Neural progenitor cell (in vitro differentiated cells): ENCODE measurements at regions not wholly inside any gene's neighbourhood (a gene's known extent, or its start where the extent isn't known, plus 50 kb on each side); places are given as distances from the start of the nearest gene placed in this dataset.
A peak's percentile ranks its signal among the peaks of the same experiment; 100 is the strongest.

Source experiments
- DNase-seq: peaks from one replicate; pipeline ENCODE4 v3.0.0-alpha.2; 2016; ENCODE audit warnings: low spot score
- H2AFZ ChIP-seq: fragments of 200-600 bp; sonication (generic); replicated peaks from 2 replicates; pipeline ENCODE4 v1.6.1; 2016; ENCODE audit warnings: antibody characterized with exemption
- H3F3A ChIP-seq: fragments of 200-600 bp; sonication (generic); 2 replicates; pipeline ENCODE4 v1.6.1; 2016; ENCODE audit warnings: antibody characterized with exemption, low read depth
- H3K27ac ChIP-seq: fragments of 200-600 bp; sonication (generic); 2 replicates; pipeline ENCODE4 v1.5.1; 2016; ENCODE audit warnings: mild to moderate bottlenecking
- H3K27me3 ChIP-seq: fragments of 200-600 bp; sonication (generic); 2 replicates; pipeline ENCODE4 v1.6.1; 2016; ENCODE audit warnings: mild to moderate bottlenecking, moderate library complexity
- H3K36me3 ChIP-seq: fragments of 200-600 bp; sonication (generic); 2 replicates; pipeline ENCODE4 v1.5.1; 2016
- H3K4me1 ChIP-seq: fragments of 200-600 bp; sonication (generic); 2 replicates; pipeline ENCODE4 v1.6.1; 2016; ENCODE audit warnings: mixed run types
- H3K4me2 ChIP-seq: fragments of 200-600 bp; sonication (generic); 2 replicates; pipeline ENCODE4 v1.6.1; 2016
- H3K4me3 ChIP-seq: fragments of 200-600 bp; sonication (generic); 2 replicates; pipeline ENCODE4 v1.5.1; 2016
- H3K79me2 ChIP-seq: fragments of 200-600 bp; sonication (generic); 2 replicates; pipeline ENCODE4 v1.6.1; 2016; ENCODE audit warnings: low read depth
- H3K9ac ChIP-seq: fragments of 200-600 bp; sonication (generic); 2 replicates; pipeline ENCODE4 v1.6.1; 2016
- H3K9me3 ChIP-seq: fragments of 200-600 bp; sonication (generic); 2 replicates; pipeline ENCODE4 v1.5.1; 2016; ENCODE audit warnings: low read depth
- H4K20me1 ChIP-seq: fragments of 200-600 bp; sonication (generic); 2 replicates; pipeline ENCODE4 v1.6.1; 2016; ENCODE audit warnings: low read depth
- H3K27ac Mint-ChIP-seq: 3 replicates; pipeline ENCODE4 v1.8.0; 2021; ENCODE audit warnings: mixed read lengths
- H3K27me3 Mint-ChIP-seq: 2 replicates; pipeline ENCODE4 v1.8.0; 2022; ENCODE audit warnings: low read depth, mild to moderate bottlenecking, inconsistent platforms, moderate library complexity, mixed read lengths; ENCODE audit not compliant: insufficient read depth
- H3K36me3 Mint-ChIP-seq: 3 replicates; pipeline ENCODE4 v1.8.0; 2021; ENCODE audit warnings: mixed read lengths
- H3K4me1 Mint-ChIP-seq: 3 replicates; pipeline ENCODE4 v1.8.0; 2021; ENCODE audit warnings: mixed read lengths
- H3K4me3 Mint-ChIP-seq: 3 replicates; pipeline ENCODE4 v1.8.0; 2021; ENCODE audit warnings: mild to moderate bottlenecking, moderate library complexity, mixed read lengths
- H3K9me3 Mint-ChIP-seq: 3 replicates; pipeline ENCODE4 v1.8.0; 2020; ENCODE audit warnings: mixed read lengths
- CTCF ChIP-seq: fragments of 200-600 bp; sonication (generic); IDR thresholded peaks from 2 replicates; pipeline ENCODE4 v1.5.1; 2017; ENCODE audit warnings: antibody characterized with exemption, mild to moderate bottlenecking
- EZH2 ChIP-seq: fragments of 200-600 bp; sonication (generic); IDR thresholded peaks from 2 replicates; pipeline ENCODE4 v1.6.1; 2017; ENCODE audit warnings: antibody characterized with exemption, mild to moderate bottlenecking, moderate library complexity
- EZH2phosphoT487 ChIP-seq: fragments of 200-600 bp; sonication (generic); IDR thresholded peaks from 2 replicates; pipeline ENCODE4 v1.6.1; 2017; ENCODE audit warnings: antibody characterized with exemption

DNA sequence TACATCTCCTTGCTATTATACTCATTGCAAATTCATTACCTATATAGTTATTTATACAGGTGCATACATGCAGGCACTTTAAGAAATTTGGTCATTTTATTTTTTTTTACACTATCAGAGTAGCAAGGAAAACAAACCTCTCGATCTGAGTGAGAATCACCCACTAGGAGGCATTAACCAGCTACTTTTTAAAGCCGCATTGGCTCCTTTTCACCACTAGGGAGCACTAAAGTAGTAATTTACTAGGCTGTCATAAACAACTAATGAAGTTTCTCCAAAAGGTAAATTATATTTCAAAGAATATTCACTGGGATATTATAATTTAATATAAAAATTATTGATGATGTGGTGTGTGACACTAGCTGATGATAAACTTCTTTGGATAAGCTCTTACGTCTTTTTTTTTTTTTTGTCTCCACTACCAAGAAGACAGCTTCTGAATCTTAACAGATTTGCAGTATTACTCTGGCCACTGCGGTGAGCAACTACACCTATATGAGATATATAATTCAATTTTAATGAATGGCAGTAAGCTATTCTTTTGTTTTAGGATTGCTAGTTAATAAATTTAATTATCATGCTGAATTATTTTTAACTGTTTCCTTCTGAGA, 101.9 kb downstream of the NOL4 start:
- Mint-ChIP-seq H3K4me3 (no peak overlapping the region), H3K27ac (no peak overlapping the region), H3K4me1 (peaks cover 3% of the 10 kb centered on the region), H3K27me3 (no peaks in the 10 kb centered on the region), H3K9me3 (no peaks in the 10 kb centered on the region), H3K36me3 (no peaks in the 10 kb centered on the region)
- H3K79me2 ChIP-seq, result no peaks in the 10 kb centered on the region
- no peak overlapping the region for H3K27ac ChIP-seq
- no peaks in the 10 kb centered on the region for H3K27me3 ChIP-seq
- no peaks in the 10 kb centered on the region for H4K20me1 ChIP-seq
- H3K4me2 ChIP-seq, result no peak overlapping the region
- no peaks in the 10 kb centered on the region for H3K9me3 ChIP-seq
- no peaks in the 10 kb centered on the region for H3K36me3 ChIP-seq
- DNase-seq, result peak; percentile 72
- no peak overlapping the region for H2AFZ ChIP-seq
- no peak overlapping the region for H3K9ac ChIP-seq
- peaks cover under 1% of the 10 kb centered on the region for H3K4me1 ChIP-seq
- no peaks in the 10 kb centered on the region for H3F3A ChIP-seq
- H3K4me3 ChIP-seq, result no peak overlapping the region
- TF ChIP-seq EZH2phosphoT487 (no peak), CTCF (peak; percentile 99)

- H2AFZ ChIP-seq, result no peak overlapping the region
- H4K20me1 ChIP-seq, result no peaks in the 10 kb centered on the region
- no peak for TF ChIP-seq EZH2phosphoT487
- TF ChIP-seq EZH2, result no peak
- no peak for TF ChIP-seq CTCF
- no peak overlapping the region for H3K4me3 Mint-ChIP-seq
- H3K4me1 ChIP-seq, result peaks cover 12% of the 10 kb centered on the region
- H3K36me3 Mint-ChIP-seq, result no peaks in the 10 kb centered on the region
- H3K9ac ChIP-seq, result no peak overlapping the region
- H3K4me1 Mint-ChIP-seq, result peaks cover 10% of the 10 kb centered on the region
- DNase-seq, result no peak
- no peak overlapping the region for H3K27ac ChIP-seq
- H3K79me2 ChIP-seq, result no peaks in the 10 kb centered on the region
- no peaks in the 10 kb centered on the region for H3K9me3 Mint-ChIP-seq
- H3K9me3 ChIP-seq, result no peaks in the 10 kb centered on the region
- H3K27ac Mint-ChIP-seq, result no peak overlapping the region
- H3K4me3 ChIP-seq, result no peak overlapping the region
- no peaks in the 10 kb centered on the region for H3K36me3 ChIP-seq
- H3K27me3 ChIP-seq, result no peaks in the 10 kb centered on the region
- peaks cover 2% of the 10 kb centered on the region for H3F3A ChIP-seq
- no peaks in the 10 kb centered on the region for H3K27me3 Mint-ChIP-seq
- no peak overlapping the region for H3K4me2 ChIP-seq
Measured at GRCh38 chr18:34121200-34121721, 103.5 kb downstream of the NOL4 start.

DNA sequence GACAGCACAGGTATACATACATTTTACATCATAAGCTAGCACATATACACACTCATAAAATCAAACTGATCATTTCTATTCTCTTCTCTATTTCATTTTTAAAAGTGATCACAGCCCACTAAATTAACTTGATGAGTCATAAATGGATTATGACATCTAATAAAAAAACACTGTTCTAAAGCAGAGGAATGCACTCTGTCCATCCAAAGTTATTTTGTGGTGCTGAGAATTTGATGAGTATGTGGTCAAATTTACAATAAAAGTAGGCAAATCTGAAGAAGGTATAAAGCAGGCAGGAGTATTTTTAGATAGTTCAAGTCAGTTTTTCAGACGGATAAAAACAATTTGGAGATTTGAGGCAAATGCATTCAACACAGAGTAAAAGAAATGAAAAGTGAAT, 104.4 kb downstream of the NOL4 start:
- H3K9me3 Mint-ChIP-seq, result no peaks in the 10 kb centered on the region
- DNase-seq, result no peak
- Histone ChIP-seq H3K4me1 (peaks cover 12% of the 10 kb centered on the region), H4K20me1 (no peaks in the 10 kb centered on the region), H3K27ac (no peak overlapping the region), H3K4me2 (no peak overlapping the region), H3K36me3 (no peaks in the 10 kb centered on the region), H3K9me3 (no peaks in the 10 kb centered on the region), H3K9ac (no peak overlapping the region), H3K79me2 (no peaks in the 10 kb centered on the region), H3F3A (peaks cover 2% of the 10 kb centered on the region), H2AFZ (no peak overlapping the region), H3K27me3 (no peaks in the 10 kb centered on the region), H3K4me3 (no peak overlapping the region)
- no peaks in the 10 kb centered on the region for H3K36me3 Mint-ChIP-seq
- H3K4me1 Mint-ChIP-seq, result peaks cover 10% of the 10 kb centered on the region
- no peaks in the 10 kb centered on the region for H3K27me3 Mint-ChIP-seq
- no peak overlapping the region for H3K4me3 Mint-ChIP-seq
- H3K27ac Mint-ChIP-seq, result no peak overlapping the region
- TF ChIP-seq EZH2phosphoT487 (no peak), EZH2 (no peak), CTCF (no peak)
